DND-41 (cell line): ENCODE measurements at regions not wholly inside any gene's neighbourhood (a gene's known extent, or its start where the extent isn't known, plus 50 kb on each side); places are given as distances from the start of the nearest gene placed in this dataset.

Experiments
- CTCF ChIP-seq: IDR thresholded peaks from 2 replicates; pipeline ENCODE4 v1.5.1; 2012; ENCODE audit warnings: borderline replicate concordance, low read length, moderate library complexity, mild to moderate bottlenecking; ENCODE audit not compliant: poor library complexity, severe bottlenecking; ENCODE audit errors: extremely low read depth
- EZH2 ChIP-seq: IDR thresholded peaks from 3 replicates; pipeline ENCODE4 v1.6.1; 2012; ENCODE audit warnings: borderline replicate concordance, low read depth, mild to moderate bottlenecking, moderate library complexity, low read length, inconsistent platforms; ENCODE audit not compliant: severe bottlenecking

DNA sequence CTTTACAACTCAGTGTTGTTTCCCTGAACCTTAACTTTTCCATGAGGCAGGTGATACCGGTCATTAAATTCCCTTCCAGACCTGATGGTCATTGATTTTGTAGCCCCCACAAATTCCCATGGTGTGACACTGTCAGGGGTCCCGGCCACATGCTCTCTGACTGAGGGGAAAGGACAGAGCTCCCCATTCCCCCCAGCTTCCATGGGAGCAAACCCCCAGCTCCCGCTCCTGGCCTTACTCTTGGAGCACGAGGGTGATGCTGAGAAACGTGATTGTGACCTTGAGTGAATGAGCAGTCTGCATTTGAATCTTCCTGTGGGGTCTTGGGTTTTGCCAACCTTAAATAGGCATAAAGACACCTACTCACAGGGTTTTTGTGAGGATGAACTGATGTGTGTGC is 366.8 kb downstream of the RPS6KC1 start:
- TF ChIP-seq CTCF (no peak), EZH2 (no peak)
